ENCODE measurements at regions not wholly inside any gene's neighbourhood (a gene's known extent, or its start where the extent isn't known, plus 50 kb on each side); places are given as distances from the start of the nearest gene placed in this dataset.

- TF ChIP-seq CTCF (IDR thresholded peaks at IDR 0.05): no peak
These were observed 267.2 kb downstream of the EPHA4 start for GRCh38 chr2:221304916-221305315.

- no peak for TF ChIP-seq CTCF (IDR thresholded peaks at IDR 0.05)
These were observed 263.5 kb downstream of the EPHA4 start for GRCh38 chr2:221308507-221309066.

- TF ChIP-seq CTCF (IDR thresholded peaks at IDR 0.05): no peak
These were observed 262.1 kb downstream of the EPHA4 start for GRCh38 chr2:221309892-221310583.

- TF ChIP-seq CTCF (IDR thresholded peaks at IDR 0.05): no peak
These were observed 261.4 kb downstream of the EPHA4 start for GRCh38 chr2:221310730-221311129.

GRCh38 chr2:221312634-221313033 lies 259.5 kb downstream of the EPHA4 start:
- TF ChIP-seq CTCF (IDR thresholded peaks at IDR 0.05): no peak

GRCh38 chr2:221314786-221315185 lies 257.3 kb downstream of the EPHA4 start:
- no peak for TF ChIP-seq CTCF (IDR thresholded peaks at IDR 0.05)

GRCh38 chr2:221318376-221319130 lies 253.6 kb downstream of the EPHA4 start:
- TF ChIP-seq CTCF (IDR thresholded peaks at IDR 0.05): no peak

All from LNCAP (cell line).